ENCODE measurements at regions not wholly inside any gene's neighbourhood (a gene's known extent, or its start where the extent isn't known, plus 50 kb on each side); places are given as distances from the start of the nearest gene placed in this dataset.

GRCh38 chr12:46898152-46898931, 72.5 kb upstream of the SLC38A4 start:
- TF ChIP-seq POLR2A (IDR thresholded peaks at IDR 0.05) (no peak), CTCF (IDR thresholded peaks at IDR 0.05) (no peak)

Data from testis (tissue), 2 donors.